ENCODE measurements at regions not wholly inside any gene's neighbourhood (a gene's known extent, or its start where the extent isn't known, plus 50 kb on each side); places are given as distances from the start of the nearest gene placed in this dataset.

DNA sequence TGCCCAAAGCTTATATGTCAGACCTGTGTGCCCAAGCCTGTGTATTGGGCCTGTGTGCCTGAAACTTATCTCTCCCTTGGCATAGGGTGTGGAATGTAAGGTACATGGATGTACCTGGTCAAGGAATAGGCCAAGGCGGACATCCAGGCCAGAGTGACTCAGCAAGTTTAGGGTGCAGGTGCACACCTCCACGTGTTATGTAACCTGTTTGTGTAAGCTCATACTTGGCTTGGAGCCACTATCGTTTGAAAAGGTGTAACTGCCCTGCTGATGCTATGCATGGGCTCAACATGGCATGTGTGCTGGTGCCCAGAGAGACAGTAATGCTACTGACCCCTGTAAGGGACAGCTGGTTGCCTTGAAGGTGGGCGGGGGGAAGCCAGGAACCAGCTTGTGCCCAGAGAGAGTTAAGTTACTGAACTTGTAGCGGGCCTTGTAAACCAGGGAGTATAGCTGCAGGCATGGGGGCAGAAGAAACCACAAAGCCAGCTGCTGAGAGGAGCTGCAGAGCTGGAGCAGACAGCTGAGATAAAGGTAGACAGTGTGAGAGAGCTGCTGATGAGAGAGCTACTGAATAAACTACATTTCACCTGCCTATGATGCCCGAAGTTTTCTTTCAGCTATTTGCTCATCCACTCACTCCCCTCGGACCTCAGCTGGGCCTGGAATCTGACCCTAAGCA lies 656.4 kb upstream of the ZWINT start:
- TF ChIP-seq, protein P1, sequence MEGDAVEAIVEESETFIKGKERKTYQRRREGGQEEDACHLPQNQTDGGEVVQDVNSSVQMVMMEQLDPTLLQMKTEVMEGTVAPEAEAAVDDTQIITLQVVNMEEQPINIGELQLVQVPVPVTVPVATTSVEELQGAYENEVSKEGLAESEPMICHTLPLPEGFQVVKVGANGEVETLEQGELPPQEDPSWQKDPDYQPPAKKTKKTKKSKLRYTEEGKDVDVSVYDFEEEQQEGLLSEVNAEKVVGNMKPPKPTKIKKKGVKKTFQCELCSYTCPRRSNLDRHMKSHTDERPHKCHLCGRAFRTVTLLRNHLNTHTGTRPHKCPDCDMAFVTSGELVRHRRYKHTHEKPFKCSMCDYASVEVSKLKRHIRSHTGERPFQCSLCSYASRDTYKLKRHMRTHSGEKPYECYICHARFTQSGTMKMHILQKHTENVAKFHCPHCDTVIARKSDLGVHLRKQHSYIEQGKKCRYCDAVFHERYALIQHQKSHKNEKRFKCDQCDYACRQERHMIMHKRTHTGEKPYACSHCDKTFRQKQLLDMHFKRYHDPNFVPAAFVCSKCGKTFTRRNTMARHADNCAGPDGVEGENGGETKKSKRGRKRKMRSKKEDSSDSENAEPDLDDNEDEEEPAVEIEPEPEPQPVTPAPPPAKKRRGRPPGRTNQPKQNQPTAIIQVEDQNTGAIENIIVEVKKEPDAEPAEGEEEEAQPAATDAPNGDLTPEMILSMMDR (conservative IDR thresholded peaks at IDR 0.05; ENCODE audit: low read length) = no peak
- DNase-seq (ENCODE audit: low read depth) = no peak

DNA sequence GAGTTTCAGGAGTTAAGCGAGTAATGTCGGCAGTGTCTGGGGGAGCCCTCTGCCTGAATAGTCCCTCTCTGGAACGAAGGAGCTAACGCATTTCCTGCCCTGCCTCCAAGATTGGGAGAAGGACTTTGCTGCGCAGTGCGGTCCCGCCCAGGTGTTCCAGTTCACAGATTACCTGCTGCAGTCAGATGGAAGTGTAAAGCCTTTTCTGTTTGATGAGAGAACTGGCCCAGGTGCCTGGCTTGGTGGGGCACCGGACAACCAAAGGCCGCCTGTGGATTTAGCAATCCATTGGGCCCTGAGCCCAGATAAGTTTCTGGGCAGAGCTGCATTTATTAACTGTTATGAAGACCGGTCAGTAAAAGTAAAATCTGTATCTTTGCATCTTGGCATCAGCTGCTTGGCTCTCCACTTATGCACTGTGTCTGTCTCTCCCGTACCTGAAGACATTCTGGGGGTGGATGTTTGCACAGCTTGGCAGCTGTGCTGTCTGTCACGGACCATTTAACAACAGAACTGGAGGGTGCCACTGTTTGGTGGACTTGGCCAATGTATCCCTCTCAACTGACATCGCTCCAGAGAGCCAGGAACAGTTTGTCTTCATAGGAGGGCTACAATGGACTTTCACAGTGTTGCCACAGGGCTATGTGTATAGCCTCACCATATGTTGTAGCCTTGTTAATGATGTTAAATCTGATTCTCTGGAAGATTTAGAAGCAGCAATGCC lies 654.7 kb upstream of the ZWINT start:
- no peak for DNase-seq (ENCODE audit: low read depth)
- TF ChIP-seq, protein P1 (conservative IDR thresholded peaks at IDR 0.05; ENCODE audit: low read length) = no peak
- H3K4me3 ChIP-seq (ENCODE audit: low read length) = no peak overlapping the region

More for the DNA sequence above, 656.4 kb upstream of the ZWINT start:
- H3K4me3 ChIP-seq (ENCODE audit: low read length) = no peak overlapping the region

GRCh38 chr10:57015187-57015586 lies 654.1 kb upstream of the ZWINT start:
- no peak overlapping the region for H3K4me3 ChIP-seq (ENCODE audit: low read length)
- no peak for DNase-seq (ENCODE audit: low read depth)
- TF ChIP-seq, protein P1 (conservative IDR thresholded peaks at IDR 0.05; ENCODE audit: low read length) = no peak

DNA sequence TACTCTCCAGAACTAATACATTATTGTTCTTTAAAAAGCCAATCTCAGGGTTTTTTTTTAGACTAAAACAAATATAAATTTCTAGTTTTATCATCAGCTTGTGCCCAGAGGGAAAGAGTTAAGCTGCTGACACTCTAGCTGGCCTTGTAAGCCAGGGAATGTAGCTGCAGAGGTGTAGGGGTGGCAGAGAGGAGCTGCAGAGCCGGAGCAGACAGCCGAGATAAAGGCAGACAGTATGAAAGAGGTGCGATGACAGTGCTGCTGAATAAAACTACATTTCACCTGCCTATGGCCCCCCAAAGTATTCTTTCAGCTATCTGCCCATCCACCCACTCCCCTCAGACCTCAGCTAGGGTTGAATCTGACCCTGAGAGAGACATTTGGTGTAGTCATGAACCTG lies 653.7 kb upstream of the ZWINT start:
- TF ChIP-seq, protein P1 (conservative IDR thresholded peaks at IDR 0.05; ENCODE audit: low read length) = no peak
- no peak for DNase-seq (ENCODE audit: low read depth)
- H3K4me3 ChIP-seq (ENCODE audit: low read length) = no peak overlapping the region

DNA sequence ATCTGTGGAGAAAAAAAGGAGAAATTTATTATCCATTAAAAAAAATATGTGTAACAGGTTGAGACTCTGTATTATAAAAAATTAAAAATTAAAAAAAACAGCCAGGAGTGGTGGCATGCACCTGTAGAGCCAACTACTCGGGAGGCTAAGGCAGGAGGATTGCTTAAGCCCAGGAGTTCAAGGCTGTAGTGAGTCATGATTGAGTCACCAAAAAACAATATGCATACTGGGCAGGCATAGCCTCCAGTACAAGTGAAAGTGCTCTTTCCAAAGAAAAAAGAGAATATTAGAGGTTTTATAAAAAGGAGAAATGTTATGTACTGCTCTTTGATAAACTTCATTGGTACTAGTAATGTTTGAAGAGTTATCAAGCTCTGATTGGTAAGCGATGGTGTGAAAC lies 647.1 kb upstream of the ZWINT start:
- DNase-seq (ENCODE audit: low read depth) = no peak
- H3K4me3 ChIP-seq (ENCODE audit: low read length) = no peak overlapping the region
- TF ChIP-seq, protein P1 (conservative IDR thresholded peaks at IDR 0.05; ENCODE audit: low read length) = no peak

DNA sequence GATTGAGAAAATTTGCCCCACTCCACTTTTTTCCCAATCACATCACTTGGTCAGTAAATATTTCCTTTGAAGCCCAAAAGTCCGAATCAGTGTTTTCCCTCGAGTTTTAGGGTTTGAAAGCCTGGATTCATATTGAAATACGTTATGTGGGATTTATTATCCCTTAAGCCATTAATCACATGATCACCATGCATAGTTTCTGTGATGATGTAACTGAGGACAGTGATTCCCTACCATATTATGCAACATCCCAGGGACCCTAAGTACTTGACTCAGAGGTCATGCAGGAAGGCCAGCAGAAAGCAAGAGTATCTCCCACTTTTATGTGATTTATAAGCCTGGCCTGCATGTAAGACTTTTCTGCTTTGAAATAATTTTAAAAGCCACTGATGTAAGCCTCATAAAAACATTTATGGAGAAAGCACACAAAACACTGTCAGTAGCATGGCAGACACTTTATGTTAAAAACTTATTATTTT lies 630.6 kb upstream of the ZWINT start:
- TF ChIP-seq, protein P1 (conservative IDR thresholded peaks at IDR 0.05; ENCODE audit: low read length) = no peak
- no peak overlapping the region for H3K4me3 ChIP-seq (ENCODE audit: low read length)
- no peak for DNase-seq (ENCODE audit: low read depth)

GRCh38 chr10:56975513-56975912 lies 614.5 kb upstream of the ZWINT start:
- no peak overlapping the region for H3K4me3 ChIP-seq (ENCODE audit: low read length)
- TF ChIP-seq, protein P1 (conservative IDR thresholded peaks at IDR 0.05; ENCODE audit: low read length) = no peak
- no peak for DNase-seq (ENCODE audit: low read depth)

Measured in AG10803 (cell line).